ENCODE measurements at regions not wholly inside any gene's neighbourhood (a gene's known extent, or its start where the extent isn't known, plus 50 kb on each side); places are given as distances from the start of the nearest gene placed in this dataset.

DNA sequence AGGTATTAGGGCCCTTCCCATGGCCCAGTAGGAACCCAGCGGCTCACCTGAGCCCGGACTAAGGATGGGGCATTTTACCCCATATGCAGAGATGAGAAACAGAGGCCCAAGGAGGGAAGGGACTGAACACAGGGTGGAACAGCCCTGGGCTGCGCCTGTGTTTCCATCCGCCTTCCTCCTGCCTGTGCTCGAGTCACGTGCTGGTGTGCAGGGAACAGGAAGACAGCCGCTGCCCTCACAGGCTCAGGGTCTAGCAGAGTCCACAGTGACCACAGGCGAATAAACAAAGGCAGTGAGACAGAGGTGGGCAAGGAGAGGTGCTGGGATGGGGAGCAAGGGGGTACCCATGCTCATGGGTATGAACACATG, 129.4 kb downstream of the C9orf50 start:
- Histone ChIP-seq H3K36me3 (replicated peaks; ENCODE audit: insufficient read depth, low read length) (no peaks in the 10 kb centered on the region), H3K79me2 (ENCODE audit: low read length) (0 out of 2 replicates have a peak, but pooled peaks cover 3% of the 10 kb centered on the region), H3K4me1 (ENCODE audit: low read length) (peaks cover 4% of the 10 kb centered on the region), H3K9me2 (replicated peaks; ENCODE audit: insufficient read depth, low read length) (no peaks in the 10 kb centered on the region), H3K4me3 (ENCODE audit: low read length) (no peak overlapping the region), H3K27ac (ENCODE audit: low read length) (no peak overlapping the region), H3F3A (ENCODE audit: insufficient read depth, low read length) (no peaks in the 10 kb centered on the region), H3K9ac (ENCODE audit: low read length) (no peak overlapping the region), H3K4me2 (ENCODE audit: low read depth, low read length) (no peak overlapping the region), H2AFZ (ENCODE audit: low read length) (no peak overlapping the region), H4K20me1 (ENCODE audit: insufficient read depth, low read length) (no peaks in the 10 kb centered on the region), H3K27me3 (replicated peaks; ENCODE audit: insufficient read depth, low read length) (no peaks in the 10 kb centered on the region), H3K9me3 (replicated peaks; ENCODE audit: insufficient read depth, low read length) (no peaks in the 10 kb centered on the region)
- no peak for DNase-seq
- TF ChIP-seq, protein P1, sequence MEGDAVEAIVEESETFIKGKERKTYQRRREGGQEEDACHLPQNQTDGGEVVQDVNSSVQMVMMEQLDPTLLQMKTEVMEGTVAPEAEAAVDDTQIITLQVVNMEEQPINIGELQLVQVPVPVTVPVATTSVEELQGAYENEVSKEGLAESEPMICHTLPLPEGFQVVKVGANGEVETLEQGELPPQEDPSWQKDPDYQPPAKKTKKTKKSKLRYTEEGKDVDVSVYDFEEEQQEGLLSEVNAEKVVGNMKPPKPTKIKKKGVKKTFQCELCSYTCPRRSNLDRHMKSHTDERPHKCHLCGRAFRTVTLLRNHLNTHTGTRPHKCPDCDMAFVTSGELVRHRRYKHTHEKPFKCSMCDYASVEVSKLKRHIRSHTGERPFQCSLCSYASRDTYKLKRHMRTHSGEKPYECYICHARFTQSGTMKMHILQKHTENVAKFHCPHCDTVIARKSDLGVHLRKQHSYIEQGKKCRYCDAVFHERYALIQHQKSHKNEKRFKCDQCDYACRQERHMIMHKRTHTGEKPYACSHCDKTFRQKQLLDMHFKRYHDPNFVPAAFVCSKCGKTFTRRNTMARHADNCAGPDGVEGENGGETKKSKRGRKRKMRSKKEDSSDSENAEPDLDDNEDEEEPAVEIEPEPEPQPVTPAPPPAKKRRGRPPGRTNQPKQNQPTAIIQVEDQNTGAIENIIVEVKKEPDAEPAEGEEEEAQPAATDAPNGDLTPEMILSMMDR (IDR thresholded peaks at IDR 0.05; ENCODE audit: low read length), result no peak
- TF ChIP-seq EZH2 (optimal IDR thresholded peaks at IDR 0.05; ENCODE audit: low read depth, low read length) (no peak), EZH2phosphoT487 (IDR thresholded peaks at IDR 0.05; ENCODE audit: low read length) (no peak)

DNA sequence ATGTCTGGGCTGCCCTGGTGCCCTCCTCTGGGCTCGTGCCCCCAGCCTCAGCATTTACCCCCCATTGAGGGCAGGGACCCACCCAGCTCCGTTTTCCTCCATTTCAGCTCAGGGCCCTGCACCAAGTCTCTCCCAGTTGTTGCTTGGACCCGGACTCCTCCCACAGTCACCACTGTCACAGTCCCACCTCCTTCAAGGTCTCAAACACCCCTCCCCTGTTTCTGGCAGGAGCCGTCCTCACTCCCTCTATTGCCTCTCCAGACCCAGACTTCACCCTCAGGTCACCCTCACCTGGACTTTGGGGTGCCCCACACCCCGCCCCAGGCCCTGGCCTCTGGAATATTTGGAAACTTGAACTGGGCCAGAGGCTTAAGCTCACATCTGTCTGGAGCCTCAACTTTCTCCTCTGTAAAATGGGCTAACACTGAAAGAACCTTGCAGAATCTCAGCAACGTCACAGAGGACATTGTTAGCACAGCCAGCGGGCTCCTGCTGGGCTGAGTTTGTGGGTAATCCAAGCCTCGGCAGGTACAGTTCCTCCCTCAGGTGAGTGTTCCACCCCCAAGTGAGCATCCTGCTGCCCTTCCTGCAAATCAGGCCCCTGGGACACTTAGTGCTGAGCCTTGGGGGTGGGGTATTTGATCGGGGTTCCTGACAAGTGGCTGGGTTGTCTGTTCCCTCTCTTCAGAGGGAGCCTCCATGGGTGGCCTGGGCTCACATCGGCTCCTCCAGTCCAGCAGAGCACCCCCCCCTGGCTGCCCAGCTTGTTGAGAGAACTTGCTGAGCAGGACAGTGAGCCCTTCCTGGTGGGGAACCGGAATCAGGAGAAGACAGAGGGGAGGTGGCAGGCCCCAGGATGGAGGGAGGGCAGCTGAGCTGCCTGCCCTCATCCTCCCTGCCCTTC, 130.1 kb downstream of the C9orf50 start:
- Histone ChIP-seq H3K4me1 (ENCODE audit: low read length) (peaks cover 3% of the 10 kb centered on the region), H2AFZ (ENCODE audit: low read length) (no peak overlapping the region), H3K36me3 (replicated peaks; ENCODE audit: insufficient read depth, low read length) (no peaks in the 10 kb centered on the region), H3K9ac (ENCODE audit: low read length) (no peak overlapping the region), H3F3A (ENCODE audit: insufficient read depth, low read length) (no peaks in the 10 kb centered on the region), H3K4me2 (ENCODE audit: low read depth, low read length) (no peak overlapping the region), H3K79me2 (ENCODE audit: low read length) (0 out of 2 replicates have a peak, but pooled peaks cover 3% of the 10 kb centered on the region), H3K27me3 (replicated peaks; ENCODE audit: insufficient read depth, low read length) (no peaks in the 10 kb centered on the region), H4K20me1 (ENCODE audit: insufficient read depth, low read length) (no peaks in the 10 kb centered on the region), H3K4me3 (ENCODE audit: low read length) (no peak overlapping the region), H3K9me2 (replicated peaks; ENCODE audit: insufficient read depth, low read length) (no peaks in the 10 kb centered on the region), H3K9me3 (replicated peaks; ENCODE audit: insufficient read depth, low read length) (no peaks in the 10 kb centered on the region), H3K27ac (ENCODE audit: low read length) (no peak overlapping the region)
- no peak for DNase-seq
- TF ChIP-seq EZH2 (optimal IDR thresholded peaks at IDR 0.05; ENCODE audit: low read depth, low read length) (no peak), EZH2phosphoT487 (IDR thresholded peaks at IDR 0.05; ENCODE audit: low read length) (no peak)

- H2AFZ ChIP-seq (ENCODE audit: low read length), result no peak overlapping the region
These were observed 130.9 kb downstream of the C9orf50 start for GRCh38 chr9:129489838-129490582.

More at GRCh38 chr9:129489838-129490582, 130.9 kb downstream of the C9orf50 start:
- Histone ChIP-seq H3K9me2 (replicated peaks; ENCODE audit: insufficient read depth, low read length) (no peaks in the 10 kb centered on the region), H3K36me3 (replicated peaks; ENCODE audit: insufficient read depth, low read length) (no peaks in the 10 kb centered on the region), H3K4me3 (ENCODE audit: low read length) (no peak overlapping the region), H3K4me2 (ENCODE audit: low read depth, low read length) (peak overlapping the region; percentile 93; the same call in 1 of the 2 replicates), H3F3A (ENCODE audit: insufficient read depth, low read length) (no peaks in the 10 kb centered on the region), H3K27ac (ENCODE audit: low read length) (no peak overlapping the region), H3K9ac (ENCODE audit: low read length) (no peak overlapping the region), H3K79me2 (ENCODE audit: low read length) (0 out of 2 replicates have a peak, but pooled peaks cover 3% of the 10 kb centered on the region), H3K9me3 (replicated peaks; ENCODE audit: insufficient read depth, low read length) (no peaks in the 10 kb centered on the region), H4K20me1 (ENCODE audit: insufficient read depth, low read length) (no peaks in the 10 kb centered on the region), H3K4me1 (ENCODE audit: low read length) (peaks cover 3% of the 10 kb centered on the region; the same call in 1 of the 2 replicates), H3K27me3 (replicated peaks; ENCODE audit: insufficient read depth, low read length) (peaks cover 6% of the 10 kb centered on the region; the same call in 1 of the 2 replicates)
- no peak for DNase-seq
- TF ChIP-seq, protein P1 (IDR thresholded peaks at IDR 0.05; ENCODE audit: low read length), result no peak
- TF ChIP-seq EZH2phosphoT487 (IDR thresholded peaks at IDR 0.05; ENCODE audit: low read length) (no peak), EZH2 (optimal IDR thresholded peaks at IDR 0.05; ENCODE audit: low read depth, low read length) (no peak)

Data from MM.1S (cell line).